Suprapubic skin (tissue), 4 donors: ENCODE measurements at regions not wholly inside any gene's neighbourhood (a gene's known extent, or its start where the extent isn't known, plus 50 kb on each side); places are given as distances from the start of the nearest gene placed in this dataset.
"Not testable (repeated sequence)": the region's sequence is repeated elsewhere in the genome, so short reads cannot be mapped to it uniquely, and the experiment has no call there.

ENCODE experiments used
- EP300 ChIP-seq: sonication (generic); formaldehyde crosslinking; IDR thresholded peaks from one replicate; pipeline ENCODE4 v1.6.1; 2017; ENCODE audit warnings: antibody characterized with exemption
- POLR2A ChIP-seq, 2 donors: fragments of 450-650 bp; IDR thresholded peaks; one replicate each; pipeline ENCODE4 v1.6.1; 2017; ENCODE audit warnings: antibody characterized with exemption in 2 of 2, mild to moderate bottlenecking in 2 of 2, moderate library complexity in 2 of 2
- POLR2AphosphoS5 ChIP-seq, 3 donors: sonication (generic); formaldehyde crosslinking; IDR thresholded peaks; one replicate each; pipeline ENCODE4 v1.6.1; 2017; ENCODE audit warnings: antibody characterized with exemption in 3 of 3
- TF ChIP-seq, protein P1 (sequence below), 2 donors: fragments of 200-600 bp in 1 of 2; fragments of 450-650 bp in 1 of 2; sonication (generic) in 1 of 2; IDR thresholded peaks; one replicate each; pipeline ENCODE4 v1.5.1; 2016 to 2019; ENCODE audit warnings: antibody characterized with exemption in 2 of 2, mild to moderate bottlenecking in 1 of 2, moderate library complexity in 1 of 2

DNA sequence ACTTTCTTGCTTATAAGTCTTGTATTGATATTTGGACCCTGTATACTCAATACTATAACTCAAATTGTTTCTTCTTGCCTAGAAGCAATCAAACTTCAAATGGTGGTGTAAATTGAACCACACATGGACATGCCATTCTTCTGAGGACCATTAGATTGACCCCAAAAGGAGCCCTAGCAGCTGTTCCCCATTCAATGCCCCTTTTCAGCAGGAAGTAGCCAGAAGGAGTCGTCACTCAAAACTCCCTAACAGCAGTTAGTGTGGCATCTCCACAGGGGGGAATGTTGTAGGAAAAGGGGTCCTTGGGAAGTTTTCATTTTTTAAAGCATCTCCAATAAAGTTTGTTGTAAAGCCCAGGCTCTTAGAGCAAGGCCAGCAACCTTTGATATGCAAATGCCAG, 81.7 kb upstream of the PRL start:
- TF ChIP-seq, protein P1, sequence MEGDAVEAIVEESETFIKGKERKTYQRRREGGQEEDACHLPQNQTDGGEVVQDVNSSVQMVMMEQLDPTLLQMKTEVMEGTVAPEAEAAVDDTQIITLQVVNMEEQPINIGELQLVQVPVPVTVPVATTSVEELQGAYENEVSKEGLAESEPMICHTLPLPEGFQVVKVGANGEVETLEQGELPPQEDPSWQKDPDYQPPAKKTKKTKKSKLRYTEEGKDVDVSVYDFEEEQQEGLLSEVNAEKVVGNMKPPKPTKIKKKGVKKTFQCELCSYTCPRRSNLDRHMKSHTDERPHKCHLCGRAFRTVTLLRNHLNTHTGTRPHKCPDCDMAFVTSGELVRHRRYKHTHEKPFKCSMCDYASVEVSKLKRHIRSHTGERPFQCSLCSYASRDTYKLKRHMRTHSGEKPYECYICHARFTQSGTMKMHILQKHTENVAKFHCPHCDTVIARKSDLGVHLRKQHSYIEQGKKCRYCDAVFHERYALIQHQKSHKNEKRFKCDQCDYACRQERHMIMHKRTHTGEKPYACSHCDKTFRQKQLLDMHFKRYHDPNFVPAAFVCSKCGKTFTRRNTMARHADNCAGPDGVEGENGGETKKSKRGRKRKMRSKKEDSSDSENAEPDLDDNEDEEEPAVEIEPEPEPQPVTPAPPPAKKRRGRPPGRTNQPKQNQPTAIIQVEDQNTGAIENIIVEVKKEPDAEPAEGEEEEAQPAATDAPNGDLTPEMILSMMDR (IDR thresholded peaks at IDR 0.05): not testable (repeated sequence)
- not testable (repeated sequence) for TF ChIP-seq POLR2A (IDR thresholded peaks at IDR 0.05); POLR2AphosphoS5 (IDR thresholded peaks at IDR 0.05); EP300
